HG03025 (cell line): ENCODE measurements at regions not wholly inside any gene's neighbourhood (a gene's known extent, or its start where the extent isn't known, plus 50 kb on each side); places are given as distances from the start of the nearest gene placed in this dataset.
"Not testable (repeated sequence)": the region's sequence is repeated elsewhere in the genome, so short reads cannot be mapped to it uniquely, and the experiment has no call there.

Source experiments
- ATAC-seq: cut with Tn5 transposase; IDR thresholded peaks from one replicate; pipeline ENCODE4 v1.9.1; 2021; ENCODE audit warnings: mild to moderate bottlenecking, moderate library complexity; ENCODE audit not compliant: unreplicated experiment, low FRiP score

DNA sequence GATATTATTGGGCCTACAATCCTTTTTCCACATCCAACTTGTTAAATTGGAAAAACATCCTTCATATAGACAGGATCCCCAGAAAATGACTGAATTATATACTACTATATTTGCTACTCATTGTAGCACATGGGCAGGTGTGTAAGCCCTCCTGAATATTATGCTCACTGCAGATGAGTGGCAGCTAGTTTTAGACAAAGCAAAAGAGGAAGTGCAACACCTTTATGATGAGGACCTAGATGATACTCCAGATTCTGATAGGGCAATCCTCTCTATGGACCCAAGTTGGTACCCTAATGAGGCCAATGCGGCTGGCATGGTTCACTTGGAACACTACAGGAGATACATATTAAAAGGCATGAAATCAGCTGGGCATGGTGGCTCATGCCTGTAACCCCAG lies 119.1 kb upstream of the PLCL2 start:
- no peak for ATAC-seq

DNA sequence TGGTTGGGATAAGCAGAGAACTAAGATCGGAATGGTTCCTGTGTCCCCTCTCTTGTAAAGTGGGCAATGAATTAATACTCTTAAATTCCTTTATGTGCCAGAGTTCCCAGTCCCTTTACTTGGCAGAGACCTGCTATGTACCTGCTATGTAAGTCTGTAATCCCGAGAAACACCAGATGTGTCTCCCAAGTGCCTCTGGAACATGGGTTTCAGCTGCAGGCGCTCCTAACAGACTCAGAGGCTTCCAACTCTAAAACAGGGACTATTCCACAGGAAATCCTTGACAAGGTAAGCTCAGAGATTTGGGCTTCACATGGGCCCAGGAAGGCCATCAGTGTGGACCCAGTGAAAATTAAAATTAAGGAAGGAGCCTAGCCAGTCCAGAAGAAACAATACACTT lies 117.7 kb upstream of the PLCL2 start:
- no peak for ATAC-seq

DNA sequence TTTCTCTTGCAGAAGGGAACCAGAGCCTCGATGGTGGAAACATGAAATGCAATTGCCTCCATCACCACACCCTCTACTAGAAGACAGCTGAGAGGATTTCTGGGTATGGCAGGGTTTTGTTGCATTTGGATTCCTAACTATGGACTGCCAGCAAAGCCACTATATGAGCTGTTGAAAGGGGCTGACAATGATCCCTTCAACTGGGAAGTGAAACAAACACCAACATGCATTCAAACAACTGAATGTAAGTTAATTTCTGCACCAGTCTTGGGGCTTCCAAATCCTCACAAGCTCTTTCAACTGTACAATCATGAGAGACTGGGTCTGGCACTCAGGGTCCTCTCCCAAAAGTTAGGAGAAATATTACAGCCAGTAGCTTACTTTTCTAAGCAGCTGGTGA lies 116.7 kb upstream of the PLCL2 start:
- ATAC-seq: no peak

DNA sequence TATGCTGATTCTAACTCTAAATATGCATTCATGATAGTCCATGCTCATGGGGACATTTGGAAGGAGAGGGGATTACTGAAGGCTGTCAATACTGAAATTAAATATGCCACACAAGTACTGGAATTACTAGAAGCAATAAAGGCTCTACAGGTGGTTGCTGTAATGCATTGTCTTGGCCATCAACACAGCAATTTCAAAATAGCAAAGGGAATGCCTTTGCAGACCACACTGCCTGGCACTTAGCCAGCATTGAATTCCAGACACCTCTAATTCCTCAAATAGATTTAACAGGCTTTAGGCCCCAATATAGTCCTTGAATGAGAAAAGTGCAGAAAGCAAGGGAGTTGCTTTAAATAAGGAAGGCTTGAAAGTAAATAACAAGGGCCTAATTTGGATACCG lies 115.8 kb upstream of the PLCL2 start:
- no peak for ATAC-seq

DNA sequence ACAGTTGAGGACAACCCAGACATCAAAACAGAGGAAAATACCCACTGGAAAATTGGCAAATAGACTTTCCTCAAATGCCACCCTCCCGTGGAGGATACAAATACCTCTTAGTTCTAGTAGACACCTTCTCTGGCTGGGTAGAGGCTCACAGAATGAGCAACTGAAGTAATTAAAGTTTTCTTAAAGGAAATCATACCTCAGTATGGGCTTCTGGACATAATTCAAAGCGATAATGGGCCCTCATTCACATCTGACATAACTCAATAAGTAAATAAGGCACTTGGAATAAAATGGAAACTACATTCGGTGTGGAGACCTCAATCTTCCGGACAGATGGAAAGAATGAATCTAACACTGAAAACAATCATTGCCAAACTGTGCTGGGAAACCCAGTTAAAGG lies 115.2 kb upstream of the PLCL2 start:
- ATAC-seq: no peak

DNA sequence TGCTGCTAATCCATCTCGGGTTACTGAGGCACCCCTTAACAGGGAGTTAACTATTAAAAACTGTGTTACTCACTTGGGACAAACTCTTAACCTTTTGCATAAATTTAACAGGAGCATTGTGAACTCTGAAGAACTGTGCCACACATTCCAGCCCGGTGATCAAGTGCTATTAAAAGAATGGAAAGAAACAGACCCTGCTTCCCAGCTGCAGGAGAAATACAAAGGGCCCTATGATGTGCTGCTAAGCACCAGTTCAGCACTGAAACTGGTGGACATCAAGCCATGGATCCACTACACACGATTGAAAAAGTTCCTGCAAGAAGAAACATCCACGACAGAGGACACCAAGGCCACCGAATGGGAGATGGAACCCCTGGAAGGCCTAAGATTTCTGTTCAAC lies 114.7 kb upstream of the PLCL2 start:
- no peak for ATAC-seq

DNA sequence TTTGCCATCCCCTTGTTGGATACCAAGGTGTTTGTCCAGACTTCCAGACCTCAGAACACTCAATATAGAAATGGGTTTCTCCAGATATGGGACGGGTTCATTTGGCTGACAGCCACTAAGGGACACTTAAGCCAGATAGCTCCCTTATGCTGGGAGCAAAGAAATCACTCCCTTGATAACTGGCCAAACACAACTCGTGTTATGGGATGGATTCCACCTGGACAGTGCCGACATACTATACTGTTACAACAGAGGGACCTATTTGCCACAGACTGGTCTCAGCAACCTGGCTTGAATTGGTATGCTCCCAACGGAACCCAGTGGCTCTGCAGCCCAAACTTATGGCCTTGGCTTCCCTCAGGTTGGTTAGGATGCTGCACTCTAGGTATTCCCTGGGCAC lies 114.0 kb upstream of the PLCL2 start:
- ATAC-seq: no peak

DNA sequence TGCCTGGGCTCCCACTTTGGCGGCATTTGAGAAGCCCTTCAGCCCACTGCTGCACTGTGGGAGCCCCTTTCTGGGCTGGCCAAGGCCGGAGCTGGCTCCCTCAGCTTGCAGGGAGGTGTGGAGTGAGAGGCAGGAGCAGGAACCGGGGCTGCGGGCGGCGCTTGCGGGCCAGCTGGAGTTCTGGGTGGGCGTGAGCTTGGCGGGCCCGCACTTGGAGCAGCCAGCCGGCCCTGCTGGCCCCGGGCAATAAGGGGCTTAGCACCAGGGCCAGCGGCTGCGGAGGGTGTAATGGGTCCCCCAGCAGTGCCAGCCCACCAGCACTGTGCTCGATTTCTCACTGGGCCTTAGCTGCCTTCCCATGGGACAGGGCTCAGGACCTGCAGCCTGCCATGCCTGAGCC lies 111.2 kb upstream of the PLCL2 start:
- not testable (repeated sequence) for ATAC-seq

DNA sequence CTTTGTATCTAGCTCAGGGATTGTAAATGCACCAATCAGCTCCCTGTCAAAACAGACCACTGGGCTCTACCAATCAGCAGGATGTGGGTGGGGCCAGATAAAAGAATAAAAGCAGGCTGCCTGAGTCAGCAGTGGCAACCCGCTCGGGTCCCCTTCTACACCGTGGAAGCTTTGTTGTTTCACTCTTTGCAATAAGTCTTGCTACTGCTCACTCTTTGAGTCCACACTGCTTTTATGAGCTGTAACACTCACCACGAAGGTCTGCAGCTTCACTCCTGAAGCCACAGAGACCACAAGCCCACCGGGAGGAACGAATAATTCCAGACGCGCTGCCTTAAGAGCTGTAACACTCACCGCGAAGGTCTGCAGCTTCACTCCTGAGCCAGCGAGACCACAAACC lies 110.2 kb upstream of the PLCL2 start:
- ATAC-seq: not testable (repeated sequence)

DNA sequence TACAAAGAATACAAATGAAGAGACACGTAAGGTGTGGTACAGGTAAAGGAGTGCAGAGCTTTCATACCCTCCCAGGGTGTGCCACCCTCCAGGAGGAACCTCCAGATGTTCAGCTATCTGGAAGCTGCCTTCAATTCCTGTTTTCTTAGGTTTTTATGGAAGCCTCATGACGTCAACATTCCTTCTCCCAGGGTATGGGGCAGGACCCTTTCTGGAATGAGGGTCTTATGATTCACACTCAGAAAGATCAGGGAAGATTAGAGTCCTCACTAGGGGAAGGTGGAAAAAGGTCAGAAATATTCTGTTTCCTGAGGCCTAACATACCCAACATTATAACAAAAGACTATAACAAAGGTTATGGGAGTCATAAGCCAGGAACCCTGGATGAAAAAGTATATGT lies 99.8 kb upstream of the PLCL2 start:
- no peak for ATAC-seq

DNA sequence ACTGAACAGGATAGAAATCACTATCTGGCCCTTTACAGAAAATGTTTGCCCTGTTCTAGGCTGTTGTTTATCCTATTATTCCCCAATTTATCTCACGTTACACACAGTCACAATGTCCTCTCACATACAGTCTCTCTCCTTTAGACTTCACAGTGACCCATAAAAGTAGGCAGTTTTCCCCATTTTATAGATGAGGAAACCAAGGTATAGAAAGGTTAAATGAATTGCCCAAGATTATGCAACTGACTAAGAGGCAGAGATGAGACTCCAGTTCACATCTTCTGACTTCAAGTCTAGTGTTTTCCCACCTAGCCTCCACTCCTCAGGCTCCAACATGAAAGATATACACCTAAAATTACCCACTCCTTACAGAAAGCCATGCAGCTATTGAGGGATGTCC lies 99.3 kb upstream of the PLCL2 start:
- no peak for ATAC-seq

DNA sequence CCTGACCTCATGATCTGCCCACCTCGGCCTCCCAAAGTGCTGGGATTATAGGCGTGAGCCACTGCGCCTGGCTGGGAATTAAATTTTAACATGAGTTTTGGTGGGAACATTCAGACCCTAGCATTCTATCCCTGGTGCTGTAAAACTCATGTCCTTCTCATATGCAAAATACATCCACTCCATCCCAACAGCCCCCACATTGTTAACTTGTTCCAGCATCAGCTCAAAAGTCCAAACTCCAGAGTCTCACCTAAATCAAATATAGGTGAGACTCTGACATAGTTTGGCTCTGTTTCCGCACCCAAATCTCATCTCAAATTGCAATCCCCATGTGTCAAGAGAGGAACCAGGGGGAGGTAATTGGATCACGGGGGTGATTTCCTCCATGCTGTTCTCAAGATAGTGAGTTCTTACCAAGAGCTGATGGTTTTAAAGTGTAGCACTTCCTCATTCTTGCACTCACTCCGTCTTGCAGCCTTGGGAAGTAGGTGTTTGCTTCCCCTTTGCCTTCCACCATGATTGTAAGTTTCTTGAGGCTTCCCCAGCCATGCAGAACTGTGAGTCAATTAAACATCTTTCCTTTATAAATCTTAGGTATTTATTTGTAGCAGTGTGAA lies 96.2 kb upstream of the PLCL2 start:
- ATAC-seq: no peak

DNA sequence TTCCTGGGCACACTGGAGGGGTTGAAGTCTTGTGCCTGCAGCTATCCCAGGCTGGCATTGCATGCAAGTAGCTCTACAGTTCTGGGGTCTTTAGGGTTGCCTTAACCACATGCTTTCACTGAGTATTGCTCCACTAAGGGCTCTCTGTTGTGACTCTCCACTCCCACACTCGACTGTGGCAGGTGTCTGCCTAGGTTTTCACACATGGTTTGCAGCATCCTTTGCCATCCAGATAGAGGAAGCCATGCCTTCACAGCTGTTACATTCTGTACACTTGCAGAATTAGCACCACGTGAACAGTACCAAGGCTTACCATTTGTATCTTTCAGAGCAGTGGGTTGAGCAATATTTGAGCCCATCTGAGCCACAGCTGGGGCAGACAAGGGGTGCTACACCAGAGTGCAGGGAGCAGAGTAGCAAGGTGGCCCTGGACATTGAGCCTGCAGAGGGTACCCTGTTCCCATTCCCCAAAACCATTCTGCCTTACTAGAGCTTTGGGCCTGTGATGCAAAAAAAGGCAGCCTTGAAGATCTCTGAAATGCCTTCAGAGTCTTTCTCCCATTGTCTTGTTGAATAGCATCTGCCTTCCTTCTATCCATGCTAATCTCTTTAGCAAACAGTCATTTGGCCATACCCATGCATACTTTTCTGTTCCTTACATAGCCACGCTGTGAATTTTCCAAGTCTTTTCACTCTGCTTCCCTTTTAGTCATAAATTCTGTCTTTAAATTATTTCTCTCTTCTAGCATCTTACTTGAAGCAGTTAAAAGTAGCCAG lies 95.2 kb upstream of the PLCL2 start:
- ATAC-seq: no peak

DNA sequence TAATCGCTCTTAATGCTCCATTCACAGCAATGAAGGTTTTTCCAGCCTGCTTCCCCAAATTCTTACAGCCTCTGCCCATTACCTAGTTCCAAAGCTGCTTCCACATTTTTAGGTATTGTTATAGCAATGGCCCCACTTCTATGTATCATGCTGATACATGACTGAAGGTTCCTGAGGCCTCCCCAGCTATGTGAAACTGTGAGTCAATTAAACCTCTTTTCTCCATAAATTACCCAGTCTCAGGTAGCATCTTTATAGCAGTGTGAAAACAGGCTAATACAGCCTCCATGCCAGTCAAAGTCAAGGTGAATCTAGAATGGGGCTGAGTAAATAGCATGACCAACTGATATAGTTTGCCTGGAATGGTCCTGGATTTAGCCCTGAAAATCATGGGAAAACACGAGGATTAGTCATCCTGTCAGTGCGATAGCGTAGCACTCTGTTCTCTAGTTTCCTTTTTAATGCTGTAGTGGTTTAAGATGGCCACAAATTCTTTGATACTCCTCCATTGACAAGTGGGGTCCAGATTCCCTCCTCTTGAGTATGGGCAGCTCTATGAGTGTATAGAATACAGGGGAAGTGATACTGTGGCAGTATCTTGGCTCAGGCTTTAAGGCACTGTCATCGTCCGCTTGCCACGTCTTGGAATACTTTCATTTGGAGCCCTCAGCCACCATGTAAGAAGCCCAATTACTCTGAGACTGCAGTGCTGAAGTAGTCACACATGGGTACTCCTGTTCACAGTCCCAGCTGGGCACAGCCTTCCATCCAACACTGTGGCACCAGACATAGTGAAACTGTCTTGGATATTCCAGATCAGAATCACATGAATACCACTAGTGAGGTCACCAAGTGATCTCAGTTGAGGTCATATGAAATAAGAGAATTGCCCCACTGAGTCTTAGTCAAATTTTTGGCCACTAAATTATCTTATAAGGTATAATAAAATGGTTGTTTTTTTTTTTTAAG lies 94.0 kb upstream of the PLCL2 start:
- ATAC-seq: no peak

DNA sequence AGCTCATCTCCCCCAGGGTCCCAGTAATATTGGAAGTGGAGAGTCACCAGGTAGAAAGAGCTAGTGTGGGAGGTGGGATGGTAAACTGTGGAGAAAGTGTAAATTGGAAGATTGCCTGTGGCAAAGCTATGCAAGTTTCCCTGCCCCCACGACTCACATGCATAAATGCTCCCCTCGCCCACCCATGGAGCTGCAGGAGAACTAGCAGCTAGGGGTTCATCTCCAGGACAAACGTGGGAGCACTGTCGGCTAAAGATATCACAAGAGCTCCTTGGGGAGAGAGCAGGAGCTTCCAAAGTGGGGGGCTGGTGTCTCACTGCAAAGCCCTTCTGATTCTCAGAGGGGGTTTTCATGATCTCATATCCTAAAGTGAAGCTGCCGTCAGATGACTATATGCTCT lies 91.4 kb upstream of the PLCL2 start:
- no peak for ATAC-seq

DNA sequence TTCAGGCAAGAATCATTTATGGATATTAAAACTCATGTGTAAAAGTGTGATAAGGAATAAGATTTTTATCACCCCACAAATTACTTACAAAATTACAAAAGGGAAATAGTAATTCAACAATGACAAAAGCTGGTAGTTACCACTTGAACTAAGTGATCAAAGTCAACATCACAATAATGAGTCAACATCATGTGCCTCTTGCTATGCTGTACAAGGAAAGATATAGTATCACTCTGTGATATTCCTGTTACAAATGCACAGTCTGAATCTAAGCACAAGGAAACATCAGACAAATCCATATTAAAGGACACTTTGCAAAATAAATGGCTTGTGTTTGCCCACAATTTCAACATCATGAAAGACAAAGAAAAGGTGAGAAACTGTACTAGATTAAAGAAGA lies 90.5 kb upstream of the PLCL2 start:
- no peak for ATAC-seq

DNA sequence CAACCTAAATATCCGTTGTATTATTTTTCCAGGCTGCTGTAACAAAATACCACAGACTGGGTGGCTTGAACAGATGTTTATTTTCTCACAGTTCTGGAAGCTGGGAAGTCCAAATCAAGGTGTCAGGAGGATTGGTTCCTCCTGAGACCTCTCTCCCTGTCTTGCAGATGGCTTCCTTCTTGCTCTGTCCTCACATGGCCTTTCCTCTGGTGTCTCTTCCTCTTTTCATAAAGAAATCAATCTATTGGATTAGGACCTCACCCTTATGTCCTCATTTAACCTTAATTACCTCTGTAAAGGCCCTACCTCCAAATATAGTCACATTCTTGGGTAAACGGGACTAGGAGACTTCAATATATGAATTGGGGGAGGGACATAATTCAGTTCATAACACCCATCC lies 89.2 kb upstream of the PLCL2 start:
- no peak for ATAC-seq

DNA sequence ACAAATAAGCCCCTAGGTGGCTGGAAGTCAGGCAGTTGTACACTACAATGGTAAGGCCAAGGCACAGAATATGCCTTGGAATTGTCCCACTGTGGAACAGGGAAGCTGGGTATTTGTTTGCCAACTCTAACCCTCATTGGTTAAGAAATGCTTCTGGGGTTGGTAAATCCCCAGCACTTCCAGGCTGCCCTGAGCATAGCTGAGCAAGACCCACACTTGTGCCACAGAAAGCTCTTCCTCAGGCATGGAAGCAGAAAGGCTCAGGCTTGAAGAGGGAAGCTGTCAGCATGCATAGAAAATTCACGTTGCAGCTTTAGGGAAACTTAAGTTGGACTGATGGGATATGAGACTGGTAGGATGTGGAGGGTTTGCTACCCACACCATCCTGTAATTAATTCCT lies 86.9 kb upstream of the PLCL2 start:
- no peak for ATAC-seq

DNA sequence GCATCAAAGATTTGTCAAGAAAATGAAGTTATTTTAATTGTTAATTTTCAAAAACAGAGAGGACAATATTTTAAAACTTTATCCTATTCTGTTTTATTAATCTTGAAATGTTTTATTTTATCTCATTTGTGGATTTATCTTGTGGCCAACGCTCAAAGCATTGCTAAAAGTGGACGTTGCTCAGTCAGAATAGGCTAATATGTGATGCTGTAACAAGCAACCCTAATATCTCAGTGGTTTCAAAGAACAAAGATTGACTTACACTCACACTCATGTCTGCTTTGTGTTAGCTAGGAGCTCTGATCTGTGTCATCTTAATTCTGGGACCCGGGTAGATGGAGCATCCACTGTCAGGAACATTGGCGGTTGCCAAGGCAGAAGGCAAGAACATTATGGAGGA lies 86.0 kb upstream of the PLCL2 start:
- ATAC-seq: no peak

DNA sequence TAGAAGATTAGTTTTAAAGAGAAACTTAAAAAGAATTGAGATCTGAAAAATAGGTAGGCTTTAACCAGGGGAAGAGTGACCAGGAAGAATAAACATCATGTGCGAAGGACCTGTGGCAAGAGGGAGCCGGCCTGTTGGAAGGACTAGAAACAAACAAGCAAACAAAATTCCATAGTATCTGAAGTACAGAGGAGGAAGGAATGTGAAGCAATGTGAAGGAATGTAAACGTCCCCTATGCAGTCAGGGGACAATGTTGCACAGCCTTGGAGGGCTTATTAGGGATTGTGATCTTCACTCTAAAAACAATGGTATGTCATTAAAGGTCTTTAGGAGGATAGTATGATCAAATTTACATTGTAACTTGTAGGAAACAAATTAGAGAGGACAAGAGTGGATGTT lies 84.4 kb upstream of the PLCL2 start:
- ATAC-seq: no peak

DNA sequence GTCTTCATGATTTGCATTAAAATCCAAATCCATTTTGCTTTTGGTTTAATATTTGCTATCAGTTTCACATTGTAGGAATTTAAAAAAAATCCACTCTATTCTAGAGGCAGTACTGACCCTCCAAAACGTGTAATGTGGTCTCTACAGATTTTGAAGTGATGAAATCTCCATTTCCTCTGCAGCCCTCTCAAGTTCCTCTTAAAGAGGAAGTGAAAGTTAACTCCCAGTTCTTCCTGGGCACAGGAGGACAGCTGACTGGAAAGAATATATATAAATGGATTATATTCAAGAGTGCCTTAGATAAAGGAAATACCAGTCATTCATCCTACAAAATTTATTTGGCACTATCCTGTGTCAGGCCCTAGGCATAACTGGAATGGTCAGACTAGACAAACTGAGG lies 83.5 kb upstream of the PLCL2 start:
- ATAC-seq: no peak
